HFFc6 (cell line): ENCODE measurements at regions not wholly inside any gene's neighbourhood (a gene's known extent, or its start where the extent isn't known, plus 50 kb on each side); places are given as distances from the start of the nearest gene placed in this dataset.

ENCODE experiments used
- DNase-seq: peaks from one replicate; pipeline ENCODE4 v3.0.0-alpha.2; 2018
- H3K27ac Mint-ChIP-seq: 2 replicates; pipeline ENCODE4 v1.8.0; 2020; ENCODE audit warnings: mild to moderate bottlenecking, mixed read lengths
- H3K27me3 Mint-ChIP-seq: 2 replicates; pipeline ENCODE4 v1.8.0; 2021; ENCODE audit warnings: mild to moderate bottlenecking, moderate library complexity, mixed read lengths; ENCODE audit not compliant: insufficient read depth
- H3K36me3 Mint-ChIP-seq: 2 replicates; pipeline ENCODE4 v1.8.0; 2021; ENCODE audit warnings: low read depth, mixed read lengths
- H3K4me1 Mint-ChIP-seq: 2 replicates; pipeline ENCODE4 v1.8.0; 2020; ENCODE audit warnings: low read depth, mixed read lengths
- H3K4me3 Mint-ChIP-seq: 2 replicates; pipeline ENCODE4 v1.8.0; 2020; ENCODE audit warnings: mild to moderate bottlenecking, moderate library complexity, mixed read lengths
- H3K9me3 Mint-ChIP-seq: 2 replicates; pipeline ENCODE4 v1.8.0; 2020; ENCODE audit warnings: mild to moderate bottlenecking, mixed read lengths
- CTCF ChIP-seq: fragments of 200-600 bp; sonication (generic); IDR thresholded peaks from 2 replicates; pipeline ENCODE4 v1.5.0; 2021; ENCODE audit warnings: antibody characterized with exemption, mild to moderate bottlenecking

- Mint-ChIP-seq H3K27me3 (peaks cover 48% of the 10 kb centered on the region), H3K9me3 (no peaks in the 10 kb centered on the region), H3K4me3 (no peak overlapping the region), H3K36me3 (no peaks in the 10 kb centered on the region), H3K4me1 (peaks cover 27% of the 10 kb centered on the region), H3K27ac (no peak overlapping the region)
- no peak for DNase-seq
- peak; percentile 29; the same call in 1 of the 2 replicates for TF ChIP-seq CTCF
These were observed 138.8 kb upstream of the RUNX3 start for GRCh38 chr1:25068829-25069228.

- H3K4me3 Mint-ChIP-seq = no peak overlapping the region
- H3K9me3 Mint-ChIP-seq = no peaks in the 10 kb centered on the region
- H3K4me1 Mint-ChIP-seq = peaks cover 33% of the 10 kb centered on the region
- TF ChIP-seq CTCF = no peak
- H3K27me3 Mint-ChIP-seq = peaks cover 49% of the 10 kb centered on the region
- no peaks in the 10 kb centered on the region for H3K36me3 Mint-ChIP-seq
- H3K27ac Mint-ChIP-seq = no peak overlapping the region
- no peak for DNase-seq
These were observed 138.2 kb upstream of the RUNX3 start for GRCh38 chr1:25068316-25068715.

- H3K27ac Mint-ChIP-seq = no peak overlapping the region
- no peak for DNase-seq
- TF ChIP-seq CTCF = no peak
- H3K4me1 Mint-ChIP-seq = peaks cover 33% of the 10 kb centered on the region
- no peak overlapping the region for H3K4me3 Mint-ChIP-seq
- no peaks in the 10 kb centered on the region for H3K9me3 Mint-ChIP-seq
- peaks cover 49% of the 10 kb centered on the region for H3K27me3 Mint-ChIP-seq
- no peaks in the 10 kb centered on the region for H3K36me3 Mint-ChIP-seq
These were observed 137.6 kb upstream of the RUNX3 start for GRCh38 chr1:25067518-25068251.

- DNase-seq = no peak
- Mint-ChIP-seq H3K4me1 (peaks cover 33% of the 10 kb centered on the region), H3K27ac (no peak overlapping the region), H3K9me3 (no peaks in the 10 kb centered on the region), H3K27me3 (peaks cover 47% of the 10 kb centered on the region), H3K4me3 (no peak overlapping the region), H3K36me3 (no peaks in the 10 kb centered on the region)
- no peak for TF ChIP-seq CTCF
These were observed 136.8 kb upstream of the RUNX3 start for GRCh38 chr1:25066731-25067517.

GRCh38 chr1:25066256-25066655 is 136.2 kb upstream of the RUNX3 start:
- H3K27ac Mint-ChIP-seq = no peak overlapping the region
- no peak for DNase-seq
- peaks cover 33% of the 10 kb centered on the region for H3K4me1 Mint-ChIP-seq
- H3K4me3 Mint-ChIP-seq = peak overlapping the region; percentile 51; the same call in 1 of the 2 replicates
- no peaks in the 10 kb centered on the region for H3K9me3 Mint-ChIP-seq
- peaks cover 52% of the 10 kb centered on the region for H3K27me3 Mint-ChIP-seq
- no peaks in the 10 kb centered on the region for H3K36me3 Mint-ChIP-seq
- TF ChIP-seq CTCF = no peak
